ENCODE measurements at regions not wholly inside any gene's neighbourhood (a gene's known extent, or its start where the extent isn't known, plus 50 kb on each side); places are given as distances from the start of the nearest gene placed in this dataset.

- TF ChIP-seq ZNF318 (IDR thresholded peaks at IDR 0.05; ENCODE audit: borderline replicate concordance in 1 of 2, low read depth in 1 of 2) (no peak), ZNF124 (CRISPR knock-in tag; IDR thresholded peaks at IDR 0.05) (no peak), RUNX1 (IDR thresholded peaks at IDR 0.05; ENCODE audit: low read depth) (no peak), NFIX (CRISPR knock-in tag; IDR thresholded peaks at IDR 0.05; ENCODE audit: low read depth) (no peak), ZNF444 (CRISPR knock-in tag; IDR thresholded peaks at IDR 0.05) (no peak), ETV6 (IDR thresholded peaks at IDR 0.05; ENCODE audit: borderline replicate concordance in 1 of 2, low read depth in 2 of 2, low read length in 1 of 2) (no peak), ETV6 (CRISPR knock-in tag; IDR thresholded peaks at IDR 0.05; ENCODE audit: borderline replicate concordance) (no peak), FOXO4 (CRISPR knock-in tag; IDR thresholded peaks at IDR 0.05) (no peak), NUFIP1 (IDR thresholded peaks at IDR 0.05; ENCODE audit: partially characterized antibody) (no peak), RAD51 (IDR thresholded peaks at IDR 0.05; ENCODE audit: borderline replicate concordance, low read depth) (no peak), ZNF395 (CRISPR knock-in tag; IDR thresholded peaks at IDR 0.05) (no peak), ZNF699 (CRISPR knock-in tag; IDR thresholded peaks at IDR 0.05; ENCODE audit: insufficient replicate concordance) (no peak)
Observed at GRCh38 chr9:83186155-83186737, 123.3 kb upstream of the RASEF start (continued).

Measured in K562 (cell line).